ENCODE measurements at regions not wholly inside any gene's neighbourhood (a gene's known extent, or its start where the extent isn't known, plus 50 kb on each side); places are given as distances from the start of the nearest gene placed in this dataset.

DNA sequence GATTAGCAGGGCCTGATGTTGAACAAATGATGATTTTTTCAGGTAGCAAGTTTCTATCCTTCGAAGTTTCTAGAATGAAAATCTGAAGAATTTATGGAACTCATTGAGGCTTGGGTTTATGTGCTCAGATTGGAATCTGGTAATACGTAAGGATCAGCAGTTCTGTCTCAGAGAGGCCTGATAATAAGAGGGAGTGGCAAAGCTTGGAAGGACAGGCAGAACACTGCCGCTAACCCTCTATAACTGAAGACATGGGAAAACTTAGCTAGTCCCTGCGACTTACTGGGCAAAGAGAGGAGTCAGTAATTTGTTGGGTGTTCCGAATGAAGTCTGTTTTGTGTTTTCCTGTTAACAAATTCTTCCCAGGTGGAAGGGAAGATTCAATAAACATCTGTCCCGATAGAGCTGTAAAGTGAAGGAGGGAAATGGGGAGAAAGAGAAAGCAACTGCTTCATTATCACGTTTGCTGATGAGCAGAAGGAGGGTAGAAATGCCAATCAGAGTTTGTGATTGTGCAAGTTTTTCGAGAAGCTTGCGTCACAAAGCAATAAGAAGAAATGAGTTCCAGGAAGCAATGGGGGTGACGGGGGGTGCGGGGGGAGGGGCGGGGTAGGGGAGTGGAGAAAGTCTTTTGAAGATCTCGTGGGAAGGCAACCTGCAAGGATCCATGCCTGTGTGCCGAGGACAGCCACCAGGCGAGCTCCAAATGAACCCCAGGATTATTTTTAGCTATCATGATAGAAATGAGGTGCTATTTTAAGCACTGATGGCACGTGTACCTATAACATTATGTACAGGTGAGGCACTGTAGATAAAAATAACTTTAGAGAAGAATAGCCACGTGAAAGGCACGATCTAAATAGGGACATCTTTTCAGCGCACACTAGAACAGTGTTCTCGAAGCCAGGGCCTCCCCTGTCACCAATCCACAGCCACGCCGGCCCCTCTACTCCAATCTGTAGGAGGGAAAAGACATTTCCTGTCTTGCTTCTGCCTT, 224.1 kb downstream of the FGF9 start:
- Histone ChIP-seq H3K9ac (ENCODE audit: low read depth, low read length, poor library complexity, severe bottlenecking) (no peak overlapping the region), H3K9me2 (replicated peaks; ENCODE audit: low read depth, low read length) (no peaks in the 10 kb centered on the region), H3K4me1 (ENCODE audit: insufficient read depth, low read length, poor library complexity, severe bottlenecking) (no peaks in the 10 kb centered on the region), H3K9me3 (ENCODE audit: insufficient read depth, low read depth, low read length) (no peaks in the 10 kb centered on the region), H3F3A (ENCODE audit: low read depth) (no peaks in the 10 kb centered on the region), H2AFZ (ENCODE audit: low read length) (no peak overlapping the region), H3K79me2 (ENCODE audit: insufficient read depth, low read length) (no peaks in the 10 kb centered on the region), H3K36me3 (ENCODE audit: insufficient read depth, low read length) (no peaks in the 10 kb centered on the region), H4K20me1 (ENCODE audit: insufficient read depth, low read length, poor library complexity, severe bottlenecking) (no peaks in the 10 kb centered on the region), H3K4me3 (ENCODE audit: low read length, poor library complexity, severe bottlenecking) (no peak overlapping the region), H3K27me3 (ENCODE audit: insufficient read depth, low read length, poor library complexity, severe bottlenecking) (no peaks in the 10 kb centered on the region), H3K4me2 (ENCODE audit: low read depth, low read length, poor library complexity, severe bottlenecking) (no peak overlapping the region)
- TF ChIP-seq, protein P1, sequence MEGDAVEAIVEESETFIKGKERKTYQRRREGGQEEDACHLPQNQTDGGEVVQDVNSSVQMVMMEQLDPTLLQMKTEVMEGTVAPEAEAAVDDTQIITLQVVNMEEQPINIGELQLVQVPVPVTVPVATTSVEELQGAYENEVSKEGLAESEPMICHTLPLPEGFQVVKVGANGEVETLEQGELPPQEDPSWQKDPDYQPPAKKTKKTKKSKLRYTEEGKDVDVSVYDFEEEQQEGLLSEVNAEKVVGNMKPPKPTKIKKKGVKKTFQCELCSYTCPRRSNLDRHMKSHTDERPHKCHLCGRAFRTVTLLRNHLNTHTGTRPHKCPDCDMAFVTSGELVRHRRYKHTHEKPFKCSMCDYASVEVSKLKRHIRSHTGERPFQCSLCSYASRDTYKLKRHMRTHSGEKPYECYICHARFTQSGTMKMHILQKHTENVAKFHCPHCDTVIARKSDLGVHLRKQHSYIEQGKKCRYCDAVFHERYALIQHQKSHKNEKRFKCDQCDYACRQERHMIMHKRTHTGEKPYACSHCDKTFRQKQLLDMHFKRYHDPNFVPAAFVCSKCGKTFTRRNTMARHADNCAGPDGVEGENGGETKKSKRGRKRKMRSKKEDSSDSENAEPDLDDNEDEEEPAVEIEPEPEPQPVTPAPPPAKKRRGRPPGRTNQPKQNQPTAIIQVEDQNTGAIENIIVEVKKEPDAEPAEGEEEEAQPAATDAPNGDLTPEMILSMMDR (conservative IDR thresholded peaks at IDR 0.05; ENCODE audit: low read length) = no peak
- TF ChIP-seq EZH2phosphoT487 (IDR thresholded peaks at IDR 0.05; ENCODE audit: borderline replicate concordance) = no peak

DNA sequence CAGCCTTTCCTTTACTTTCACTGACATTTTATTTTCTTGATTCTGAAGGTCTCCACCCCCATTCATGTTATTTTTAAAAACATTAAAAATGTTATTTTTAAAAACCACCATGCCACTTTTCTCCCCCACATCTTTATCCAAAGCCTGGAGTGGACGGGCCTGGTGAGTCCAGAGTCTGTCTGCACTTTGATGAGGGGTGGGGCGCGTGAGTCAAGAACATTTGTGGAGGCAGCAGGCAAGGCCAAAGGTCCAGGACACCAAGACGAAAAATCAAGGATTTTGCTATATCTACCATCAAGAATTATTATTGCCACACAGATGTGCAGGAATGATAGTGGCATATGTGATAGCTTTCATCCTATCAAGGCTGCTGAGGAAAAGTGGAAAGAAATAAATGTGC, 224.9 kb downstream of the FGF9 start:
- Histone ChIP-seq H3K4me2 (ENCODE audit: low read depth, low read length, poor library complexity, severe bottlenecking) (no peak overlapping the region), H3K9ac (ENCODE audit: low read depth, low read length, poor library complexity, severe bottlenecking) (no peak overlapping the region), H3K4me1 (ENCODE audit: insufficient read depth, low read length, poor library complexity, severe bottlenecking) (no peaks in the 10 kb centered on the region), H3K4me3 (ENCODE audit: low read length, poor library complexity, severe bottlenecking) (no peak overlapping the region), H3K27me3 (ENCODE audit: insufficient read depth, low read length, poor library complexity, severe bottlenecking) (no peaks in the 10 kb centered on the region), H2AFZ (ENCODE audit: low read length) (no peak overlapping the region), H4K20me1 (ENCODE audit: insufficient read depth, low read length, poor library complexity, severe bottlenecking) (no peaks in the 10 kb centered on the region), H3K9me2 (replicated peaks; ENCODE audit: low read depth, low read length) (no peaks in the 10 kb centered on the region), H3K79me2 (ENCODE audit: insufficient read depth, low read length) (no peaks in the 10 kb centered on the region), H3K9me3 (ENCODE audit: insufficient read depth, low read depth, low read length) (no peaks in the 10 kb centered on the region), H3K36me3 (ENCODE audit: insufficient read depth, low read length) (no peaks in the 10 kb centered on the region), H3F3A (ENCODE audit: low read depth) (no peaks in the 10 kb centered on the region)
- TF ChIP-seq EZH2phosphoT487 (IDR thresholded peaks at IDR 0.05; ENCODE audit: borderline replicate concordance) = no peak
- TF ChIP-seq, protein P1 (conservative IDR thresholded peaks at IDR 0.05; ENCODE audit: low read length) = no peak

DNA sequence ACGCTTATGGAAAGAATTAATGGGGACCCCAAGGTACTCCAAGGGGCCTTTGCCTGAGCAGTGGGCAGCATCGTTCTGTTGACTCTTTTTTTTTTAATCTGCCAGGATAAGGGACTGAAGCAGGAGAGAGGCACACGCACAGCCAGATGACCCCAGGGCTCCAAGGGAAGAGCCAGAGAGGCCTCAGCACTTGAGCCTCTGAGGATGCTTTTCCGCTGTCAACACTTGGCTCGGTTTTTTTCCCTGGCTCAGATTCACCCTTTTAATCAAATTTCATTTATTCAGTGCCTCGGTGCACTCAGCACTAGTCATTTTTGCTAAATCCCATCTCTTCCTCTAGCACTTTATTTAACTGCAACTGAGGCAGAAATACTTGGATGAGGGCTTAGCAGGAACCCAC, 226.3 kb downstream of the FGF9 start:
- Histone ChIP-seq H3F3A (ENCODE audit: low read depth) (no peaks in the 10 kb centered on the region), H3K27me3 (ENCODE audit: insufficient read depth, low read length, poor library complexity, severe bottlenecking) (no peaks in the 10 kb centered on the region), H3K9me3 (ENCODE audit: insufficient read depth, low read depth, low read length) (no peaks in the 10 kb centered on the region), H3K36me3 (ENCODE audit: insufficient read depth, low read length) (no peaks in the 10 kb centered on the region), H2AFZ (ENCODE audit: low read length) (no peak overlapping the region), H3K9me2 (replicated peaks; ENCODE audit: low read depth, low read length) (no peaks in the 10 kb centered on the region), H3K4me3 (ENCODE audit: low read length, poor library complexity, severe bottlenecking) (no peak overlapping the region), H4K20me1 (ENCODE audit: insufficient read depth, low read length, poor library complexity, severe bottlenecking) (no peaks in the 10 kb centered on the region), H3K4me1 (ENCODE audit: insufficient read depth, low read length, poor library complexity, severe bottlenecking) (no peaks in the 10 kb centered on the region), H3K9ac (ENCODE audit: low read depth, low read length, poor library complexity, severe bottlenecking) (no peak overlapping the region), H3K79me2 (ENCODE audit: insufficient read depth, low read length) (no peaks in the 10 kb centered on the region), H3K4me2 (ENCODE audit: low read depth, low read length, poor library complexity, severe bottlenecking) (no peak overlapping the region)
- no peak for TF ChIP-seq EZH2phosphoT487 (IDR thresholded peaks at IDR 0.05; ENCODE audit: borderline replicate concordance)
- TF ChIP-seq, protein P1 (conservative IDR thresholded peaks at IDR 0.05; ENCODE audit: low read length) = no peak
